ENCODE measurements at regions not wholly inside any gene's neighbourhood (a gene's known extent, or its start where the extent isn't known, plus 50 kb on each side); places are given as distances from the start of the nearest gene placed in this dataset.

DNA sequence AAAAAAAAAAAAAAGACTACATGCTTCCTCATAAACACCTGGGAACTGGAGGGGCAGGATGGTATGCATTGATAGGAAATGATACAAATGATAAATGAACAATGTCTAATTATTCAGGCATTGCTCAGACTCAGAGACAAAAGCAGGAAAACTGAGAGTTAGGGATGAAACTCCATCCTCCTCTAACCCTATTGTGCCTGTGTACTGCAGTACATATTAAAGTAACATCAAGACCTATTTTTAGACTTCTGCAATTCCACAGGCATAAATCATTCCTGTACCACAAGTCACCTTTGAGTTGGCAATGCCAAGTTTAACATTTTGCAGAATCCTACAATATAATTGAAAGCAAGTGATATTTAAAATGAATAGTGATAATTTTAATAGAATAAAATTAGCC, 156.5 kb upstream of the USP15 start:
- H4K20me1 ChIP-seq (ENCODE audit: insufficient read depth, low read length, poor library complexity, severe bottlenecking) = no peaks in the 10 kb centered on the region
- H3F3A ChIP-seq (ENCODE audit: low read depth) = no peaks in the 10 kb centered on the region
- H3K9me3 ChIP-seq (ENCODE audit: insufficient read depth, low read depth, low read length) = no peaks in the 10 kb centered on the region
- H3K9me2 ChIP-seq (replicated peaks; ENCODE audit: low read depth, low read length) = no peaks in the 10 kb centered on the region
- H3K36me3 ChIP-seq (ENCODE audit: insufficient read depth, low read length) = no peaks in the 10 kb centered on the region
- no peaks in the 10 kb centered on the region for H3K27me3 ChIP-seq (ENCODE audit: insufficient read depth, low read length, poor library complexity, severe bottlenecking)
- no peak overlapping the region for H3K9ac ChIP-seq (ENCODE audit: low read depth, low read length, poor library complexity, severe bottlenecking)
- no peak overlapping the region for H3K4me3 ChIP-seq (ENCODE audit: low read length, poor library complexity, severe bottlenecking)
- H2AFZ ChIP-seq (ENCODE audit: low read length) = no peak overlapping the region
- H3K4me1 ChIP-seq (ENCODE audit: insufficient read depth, low read length, poor library complexity, severe bottlenecking) = peaks cover 8% of the 10 kb centered on the region
- no peak overlapping the region for H3K4me2 ChIP-seq (ENCODE audit: low read depth, low read length, poor library complexity, severe bottlenecking)
- no peaks in the 10 kb centered on the region for H3K79me2 ChIP-seq (ENCODE audit: insufficient read depth, low read length)
- TF ChIP-seq, protein P1, sequence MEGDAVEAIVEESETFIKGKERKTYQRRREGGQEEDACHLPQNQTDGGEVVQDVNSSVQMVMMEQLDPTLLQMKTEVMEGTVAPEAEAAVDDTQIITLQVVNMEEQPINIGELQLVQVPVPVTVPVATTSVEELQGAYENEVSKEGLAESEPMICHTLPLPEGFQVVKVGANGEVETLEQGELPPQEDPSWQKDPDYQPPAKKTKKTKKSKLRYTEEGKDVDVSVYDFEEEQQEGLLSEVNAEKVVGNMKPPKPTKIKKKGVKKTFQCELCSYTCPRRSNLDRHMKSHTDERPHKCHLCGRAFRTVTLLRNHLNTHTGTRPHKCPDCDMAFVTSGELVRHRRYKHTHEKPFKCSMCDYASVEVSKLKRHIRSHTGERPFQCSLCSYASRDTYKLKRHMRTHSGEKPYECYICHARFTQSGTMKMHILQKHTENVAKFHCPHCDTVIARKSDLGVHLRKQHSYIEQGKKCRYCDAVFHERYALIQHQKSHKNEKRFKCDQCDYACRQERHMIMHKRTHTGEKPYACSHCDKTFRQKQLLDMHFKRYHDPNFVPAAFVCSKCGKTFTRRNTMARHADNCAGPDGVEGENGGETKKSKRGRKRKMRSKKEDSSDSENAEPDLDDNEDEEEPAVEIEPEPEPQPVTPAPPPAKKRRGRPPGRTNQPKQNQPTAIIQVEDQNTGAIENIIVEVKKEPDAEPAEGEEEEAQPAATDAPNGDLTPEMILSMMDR (conservative IDR thresholded peaks at IDR 0.05; ENCODE audit: low read length) = no peak
- no peak for TF ChIP-seq EZH2phosphoT487 (IDR thresholded peaks at IDR 0.05; ENCODE audit: borderline replicate concordance)

DNA sequence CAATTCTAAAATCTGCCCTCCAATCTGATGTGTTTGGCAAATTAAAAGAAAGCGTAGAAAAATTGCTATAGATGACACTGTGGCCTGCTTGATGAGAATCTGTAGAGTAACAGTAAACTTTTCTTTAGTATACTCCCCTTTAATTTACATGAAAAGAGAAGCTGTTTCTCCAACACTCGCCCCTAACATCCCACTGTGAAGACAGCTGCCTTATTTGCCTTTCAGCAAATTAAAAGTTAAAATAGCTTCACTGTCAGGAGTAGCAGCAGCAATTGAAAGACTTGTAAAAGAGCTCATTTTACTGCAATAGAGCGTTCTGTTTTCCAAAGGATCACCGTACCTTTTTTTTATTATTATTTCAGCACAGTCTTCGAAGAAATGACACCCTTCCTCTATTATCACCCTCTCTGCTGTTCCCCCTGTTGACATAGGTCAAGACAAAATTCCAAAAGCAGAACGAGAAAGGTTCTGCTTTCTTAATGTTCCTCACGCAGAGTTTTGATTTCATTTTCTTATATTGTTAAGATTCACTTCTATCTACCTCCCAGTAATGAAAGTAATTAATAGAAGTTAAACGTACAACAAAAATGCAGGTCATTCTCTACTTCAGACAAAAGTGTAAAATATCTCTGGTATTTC, 153.5 kb upstream of the USP15 start:
- no peak for TF ChIP-seq EZH2phosphoT487 (IDR thresholded peaks at IDR 0.05; ENCODE audit: borderline replicate concordance)
- TF ChIP-seq, protein P1 (conservative IDR thresholded peaks at IDR 0.05; ENCODE audit: low read length) = no peak
- Histone ChIP-seq H4K20me1 (ENCODE audit: insufficient read depth, low read length, poor library complexity, severe bottlenecking) (no peaks in the 10 kb centered on the region), H3K4me1 (ENCODE audit: insufficient read depth, low read length, poor library complexity, severe bottlenecking) (peaks cover 5% of the 10 kb centered on the region), H3K4me2 (ENCODE audit: low read depth, low read length, poor library complexity, severe bottlenecking) (no peak overlapping the region), H2AFZ (ENCODE audit: low read length) (no peak overlapping the region), H3K4me3 (ENCODE audit: low read length, poor library complexity, severe bottlenecking) (no peak overlapping the region), H3K79me2 (ENCODE audit: insufficient read depth, low read length) (no peaks in the 10 kb centered on the region), H3K9me2 (replicated peaks; ENCODE audit: low read depth, low read length) (no peaks in the 10 kb centered on the region), H3K27me3 (ENCODE audit: insufficient read depth, low read length, poor library complexity, severe bottlenecking) (no peaks in the 10 kb centered on the region), H3K36me3 (ENCODE audit: insufficient read depth, low read length) (no peaks in the 10 kb centered on the region), H3K9me3 (ENCODE audit: insufficient read depth, low read depth, low read length) (no peaks in the 10 kb centered on the region), H3K9ac (ENCODE audit: low read depth, low read length, poor library complexity, severe bottlenecking) (no peak overlapping the region), H3F3A (ENCODE audit: low read depth) (no peaks in the 10 kb centered on the region)

DNA sequence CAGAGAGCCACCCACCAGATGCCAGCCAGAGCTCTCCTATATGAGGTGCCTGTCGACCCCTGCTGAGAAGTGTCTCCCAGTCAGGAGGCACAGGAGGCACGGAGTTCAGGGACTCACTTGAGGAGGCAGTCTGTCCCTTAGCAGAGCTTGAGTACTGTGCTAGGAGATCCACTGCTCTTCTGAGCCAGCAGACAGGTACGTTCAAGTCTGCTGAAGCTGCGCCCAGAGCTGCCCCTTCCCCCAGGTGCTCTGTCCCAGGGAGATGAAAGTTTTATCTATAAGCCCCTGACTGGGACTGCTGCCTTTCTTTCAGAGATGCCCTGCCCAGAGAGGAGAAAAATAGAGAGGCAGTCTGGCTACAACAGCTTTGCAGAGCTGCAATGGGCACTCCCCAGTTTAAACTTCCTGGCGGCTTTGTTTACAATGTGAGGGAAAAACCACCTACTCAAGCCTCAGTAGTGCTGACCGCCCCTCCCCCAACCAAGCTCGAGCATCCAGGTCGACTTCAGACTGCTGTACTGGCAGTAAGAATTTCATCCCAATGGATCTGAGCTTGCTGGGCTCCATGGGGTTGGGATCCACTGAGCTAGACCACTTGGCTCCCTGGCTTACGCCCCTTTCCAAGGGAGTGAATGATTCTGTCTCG, 146.7 kb upstream of the USP15 start:
- Histone ChIP-seq H4K20me1 (ENCODE audit: insufficient read depth, low read length, poor library complexity, severe bottlenecking) (no peaks in the 10 kb centered on the region), H3K4me2 (ENCODE audit: low read depth, low read length, poor library complexity, severe bottlenecking) (no peak overlapping the region), H2AFZ (ENCODE audit: low read length) (no peak overlapping the region), H3K27me3 (ENCODE audit: insufficient read depth, low read length, poor library complexity, severe bottlenecking) (no peaks in the 10 kb centered on the region), H3F3A (ENCODE audit: low read depth) (no peaks in the 10 kb centered on the region), H3K79me2 (ENCODE audit: insufficient read depth, low read length) (no peaks in the 10 kb centered on the region), H3K9me2 (replicated peaks; ENCODE audit: low read depth, low read length) (no peaks in the 10 kb centered on the region), H3K9me3 (ENCODE audit: insufficient read depth, low read depth, low read length) (no peaks in the 10 kb centered on the region), H3K4me1 (ENCODE audit: insufficient read depth, low read length, poor library complexity, severe bottlenecking) (no peaks in the 10 kb centered on the region), H3K4me3 (ENCODE audit: low read length, poor library complexity, severe bottlenecking) (no peak overlapping the region), H3K9ac (ENCODE audit: low read depth, low read length, poor library complexity, severe bottlenecking) (no peak overlapping the region), H3K36me3 (ENCODE audit: insufficient read depth, low read length) (no peaks in the 10 kb centered on the region)
- no peak for TF ChIP-seq EZH2phosphoT487 (IDR thresholded peaks at IDR 0.05; ENCODE audit: borderline replicate concordance)
- TF ChIP-seq, protein P1 (conservative IDR thresholded peaks at IDR 0.05; ENCODE audit: low read length) = no peak

Measured in Loucy (cell line).